ENCODE measurements at regions not wholly inside any gene's neighbourhood (a gene's known extent, or its start where the extent isn't known, plus 50 kb on each side); places are given as distances from the start of the nearest gene placed in this dataset.

- intact Hi-C loops (cut with DNase I, micrococcal nuclease): no loop called here
Observed at GRCh38 chr1:69483246-69483645, 84.5 kb upstream of the LRRC7 start.

GRCh38 chr1:69485616-69486015, 82.1 kb upstream of the LRRC7 start:
- H3K36me3 ChIP-seq (ENCODE audit: insufficient read depth, low read length): no peaks in the 10 kb centered on the region
- no peak for ATAC-seq (ENCODE audit: poor library complexity)

More at GRCh38 chr1:69483246-69483645, 84.5 kb upstream of the LRRC7 start:
- no peaks in the 10 kb centered on the region for H3K4me1 Mint-ChIP-seq (ENCODE audit: low read depth)
- Histone ChIP-seq H3K27me3 (ENCODE audit: control insufficient read depth in 1 of 2, insufficient read depth in 2 of 2, low read length in 2 of 2) (no peaks in the 10 kb centered on the region), H3K27ac (ENCODE audit: low read depth in 1 of 2, low read length in 2 of 2) (no peak overlapping the region), H3K4me1 (ENCODE audit: insufficient read depth, low read length) (no peaks in the 10 kb centered on the region), H3K4me3 (ENCODE audit: low read length) (no peak overlapping the region), H3K9me3 (ENCODE audit: control insufficient read depth in 1 of 2, insufficient read depth in 1 of 2, low read length in 2 of 2) (peaks cover 0 to 2% of the 10 kb centered on the region in 2 experiments), H3K36me3 (ENCODE audit: insufficient read depth, low read length) (no peaks in the 10 kb centered on the region)
- ChIA-PET CTCF (no interaction called here), POLR2A (no interaction called here)
- H3K36me3 Mint-ChIP-seq (ENCODE audit: low read depth): no peaks in the 10 kb centered on the region
- DNase-seq (no peak), ATAC-seq (ENCODE audit: poor library complexity) (no peak)
- no peaks in the 10 kb centered on the region for H3K27me3 Mint-ChIP-seq
- H3K9me3 Mint-ChIP-seq: peaks cover 10% of the 10 kb centered on the region
- H3K27ac Mint-ChIP-seq: no peak overlapping the region
- TF ChIP-seq CTCF (IDR thresholded peaks at IDR 0.05): no peak
- no peak overlapping the region for H3K4me3 Mint-ChIP-seq

GRCh38 chr1:69491416-69491815, 76.3 kb upstream of the LRRC7 start:
- Mint-ChIP-seq H3K9me3 (peaks cover 6% of the 10 kb centered on the region), H3K36me3 (ENCODE audit: low read depth) (no peaks in the 10 kb centered on the region), H3K27ac (no peak overlapping the region), H3K4me3 (no peak overlapping the region), H3K27me3 (no peaks in the 10 kb centered on the region), H3K4me1 (ENCODE audit: low read depth) (no peaks in the 10 kb centered on the region)
- no peak for DNase-seq
- intact Hi-C loops (cut with DNase I, micrococcal nuclease): no loop called here
- POLR2A ChIA-PET: no interaction called here
- Histone ChIP-seq H3K27me3 (ENCODE audit: control insufficient read depth in 1 of 2, insufficient read depth in 2 of 2, low read length in 2 of 2) (no peaks in the 10 kb centered on the region), H3K9me3 (ENCODE audit: control insufficient read depth in 1 of 2, insufficient read depth in 1 of 2, low read length in 2 of 2) (peaks cover 0 to 8% of the 10 kb centered on the region in 2 experiments), H3K4me1 (ENCODE audit: insufficient read depth, low read length) (no peaks in the 10 kb centered on the region), H3K27ac (ENCODE audit: low read depth in 1 of 2, low read length in 2 of 2) (no peak overlapping the region), H3K4me3 (ENCODE audit: low read length) (no peak overlapping the region), H3K36me3 (ENCODE audit: insufficient read depth, low read length) (no peaks in the 10 kb centered on the region)
- ATAC-seq (ENCODE audit: poor library complexity): no peak
- no peak for TF ChIP-seq CTCF (IDR thresholded peaks at IDR 0.05)
- CTCF ChIA-PET: interaction anchor here (0.6 kb wide), 1 partner anchor 46 kb away, joined by 3 read pairs; no protein-coding TSS in a partner anchor

More at GRCh38 chr1:69485616-69486015, 82.1 kb upstream of the LRRC7 start:
- CTCF ChIA-PET: no interaction called here
- H3K9me3 Mint-ChIP-seq: peaks cover 13% of the 10 kb centered on the region
- H3K4me1 ChIP-seq (ENCODE audit: insufficient read depth, low read length): no peaks in the 10 kb centered on the region
- no peaks in the 10 kb centered on the region for H3K36me3 Mint-ChIP-seq (ENCODE audit: low read depth)
- no peak overlapping the region for H3K27ac Mint-ChIP-seq
- intact Hi-C loops (cut with DNase I, micrococcal nuclease): no loop called here
- no peak overlapping the region for H3K4me3 ChIP-seq (ENCODE audit: low read length)
- H3K27ac ChIP-seq (ENCODE audit: low read depth in 1 of 2, low read length in 2 of 2): no peak overlapping the region
- no peaks in the 10 kb centered on the region for H3K27me3 ChIP-seq (ENCODE audit: control insufficient read depth in 1 of 2, insufficient read depth in 2 of 2, low read length in 2 of 2)
- DNase-seq: no peak
- H3K27me3 Mint-ChIP-seq: no peaks in the 10 kb centered on the region
- H3K4me1 Mint-ChIP-seq (ENCODE audit: low read depth): no peaks in the 10 kb centered on the region
- TF ChIP-seq CTCF (IDR thresholded peaks at IDR 0.05): no peak
- no peak overlapping the region for H3K4me3 Mint-ChIP-seq
- H3K9me3 ChIP-seq (ENCODE audit: control insufficient read depth in 1 of 2, insufficient read depth in 1 of 2, low read length in 2 of 2): peaks cover 0 to 8% of the 10 kb centered on the region in 2 experiments
- POLR2A ChIA-PET: no interaction called here
